Ectodermal cell (in vitro differentiated cells): ENCODE measurements at regions not wholly inside any gene's neighbourhood (a gene's known extent, or its start where the extent isn't known, plus 50 kb on each side); places are given as distances from the start of the nearest gene placed in this dataset.
"Not testable (repeated sequence)": the region's sequence is repeated elsewhere in the genome, so short reads cannot be mapped to it uniquely, and the experiment has no call there.

ENCODE experiments used
- H3K27ac ChIP-seq: 2 replicates; pipeline ENCODE4 v1.7.0; 2013; ENCODE audit warnings: mild to moderate bottlenecking, low read depth, low read length; ENCODE audit not compliant: insufficient read depth, poor library complexity, severe bottlenecking
- H3K27me3 ChIP-seq: 2 replicates; pipeline ENCODE4 v1.7.0; 2013; ENCODE audit warnings: mild to moderate bottlenecking, low read length; ENCODE audit not compliant: insufficient read depth, control insufficient read depth, poor library complexity, severe bottlenecking
- H3K36me3 ChIP-seq: one replicate; pipeline ENCODE4 v1.7.0; 2013; ENCODE audit warnings: low read length; ENCODE audit not compliant: control insufficient read depth, insufficient read depth
- H3K4me1 ChIP-seq: one replicate; pipeline ENCODE4 v1.7.0; 2013; ENCODE audit warnings: low read length; ENCODE audit not compliant: control insufficient read depth, insufficient read depth
- H3K4me3 ChIP-seq: 2 replicates; pipeline ENCODE4 v1.7.0; 2013; ENCODE audit warnings: low read depth, low read length, control low read depth; ENCODE audit not compliant: insufficient read depth
- H3K9me3 ChIP-seq: 2 replicates; pipeline ENCODE4 v1.7.0; 2013; ENCODE audit warnings: mild to moderate bottlenecking, low read length, moderate library complexity; ENCODE audit not compliant: control insufficient read depth
- WGBS, 2 experiments: methylation state at CpG; one replicate each; pipeline ENCODE4 v1.1.7; 2013; ENCODE audit warnings: missing lambda C conversion rate in 2 of 2; 5-methylcytosine and 5-hydroxymethylcytosine counted together

DNA sequence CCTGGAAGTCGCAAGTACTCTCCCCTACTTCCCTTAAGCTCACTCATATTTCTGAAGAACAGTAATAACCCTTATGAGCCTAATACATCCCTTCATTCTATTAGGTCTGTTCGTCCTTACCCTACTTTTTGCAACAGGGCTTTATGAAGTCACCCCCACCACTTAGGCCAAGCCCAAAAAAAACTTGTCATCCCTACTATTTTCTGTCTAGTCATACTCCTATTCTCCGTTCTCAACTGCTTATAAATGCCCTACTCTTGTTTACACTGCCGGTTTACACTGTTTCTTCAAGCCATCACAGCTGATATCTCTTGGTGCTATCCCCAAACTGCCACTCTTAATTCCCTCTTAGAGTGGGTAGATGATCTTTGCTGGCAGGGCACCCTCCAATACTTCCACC, 458.2 kb upstream of the GRM7 start:
- WGBS, 2 experiments, result 85 to 100% methylated on average over 1 to 2 of the region's 4 CpGs
- not testable (repeated sequence) for H3K9me3 ChIP-seq, H3K36me3 ChIP-seq, H3K4me3 ChIP-seq, H3K27ac ChIP-seq, H3K4me1 ChIP-seq, H3K27me3 ChIP-seq

DNA sequence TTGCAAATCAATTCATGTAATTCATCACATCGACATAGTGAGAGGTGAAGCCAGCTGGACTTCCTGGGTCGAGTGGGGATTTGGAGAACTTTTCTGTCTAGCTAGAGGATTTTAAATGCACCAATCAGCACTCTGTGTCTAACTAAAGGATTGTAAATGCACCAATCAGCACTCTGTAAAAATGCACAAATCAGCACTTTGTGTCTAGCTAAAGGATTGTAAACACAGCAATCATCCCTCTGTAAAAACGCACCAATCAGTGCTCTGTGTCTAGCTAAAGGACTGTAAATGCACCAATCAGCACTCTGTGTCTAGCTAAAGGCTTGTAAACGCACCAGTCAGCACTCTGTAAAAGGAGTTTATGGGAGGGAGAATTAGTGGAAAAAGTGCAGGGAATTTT, 454.0 kb upstream of the GRM7 start:
- not testable (repeated sequence) for H3K9me3 ChIP-seq, H3K27me3 ChIP-seq, H3K36me3 ChIP-seq, H3K27ac ChIP-seq, H3K4me3 ChIP-seq, H3K4me1 ChIP-seq
- WGBS, 2 experiments, result 91 to 97% methylated on average over 4 of the region's 4 CpGs

GRCh38 chr3:6416049-6416661, 444.8 kb upstream of the GRM7 start:
- Histone ChIP-seq H3K4me1 (no peaks in the 10 kb centered on the region), H3K9me3 (no peaks in the 10 kb centered on the region), H3K36me3 (no peaks in the 10 kb centered on the region), H3K27me3 (no peaks in the 10 kb centered on the region), H3K27ac (no peak overlapping the region), H3K4me3 (no peak overlapping the region)
- WGBS, 2 experiments, result 94 to 95% methylated on average over 4 of the region's 4 CpGs

DNA sequence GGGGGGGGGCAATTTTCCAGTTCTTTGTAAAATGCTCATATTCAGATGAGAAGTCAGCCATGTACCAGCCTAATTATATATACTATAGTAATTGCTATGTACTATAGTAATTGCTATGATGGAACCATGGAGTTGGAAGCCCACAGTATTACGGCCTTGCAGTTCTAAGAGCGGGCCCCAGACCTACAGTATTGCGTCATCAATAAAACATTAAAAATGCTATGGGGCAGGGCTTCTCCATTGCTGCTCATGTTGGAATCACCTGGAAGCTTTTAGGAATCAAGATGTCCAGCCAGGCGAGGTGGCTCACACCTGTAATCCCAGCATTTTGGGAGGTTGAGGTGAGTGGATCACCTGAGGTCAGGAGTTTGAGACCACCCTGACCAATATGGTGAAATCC, 443.7 kb upstream of the GRM7 start:
- no peaks in the 10 kb centered on the region for H3K4me1 ChIP-seq
- H3K4me3 ChIP-seq, result no peak overlapping the region
- no peaks in the 10 kb centered on the region for H3K9me3 ChIP-seq
- 91% methylated on average over 4 of the region's 4 CpGs for WGBS, 2 experiments
- H3K27ac ChIP-seq, result no peak overlapping the region
- H3K27me3 ChIP-seq, result no peaks in the 10 kb centered on the region
- no peaks in the 10 kb centered on the region for H3K36me3 ChIP-seq

- H3K9me3 ChIP-seq, result no peaks in the 10 kb centered on the region
- H3K4me3 ChIP-seq, result no peak overlapping the region
- H3K36me3 ChIP-seq, result no peaks in the 10 kb centered on the region
- no peaks in the 10 kb centered on the region for H3K27me3 ChIP-seq
- no peaks in the 10 kb centered on the region for H3K4me1 ChIP-seq
- 92 to 94% methylated on average over 1 of the region's 1 CpG for WGBS, 2 experiments
- H3K27ac ChIP-seq, result no peak overlapping the region
These were observed 442.4 kb upstream of the GRM7 start for GRCh38 chr3:6418485-6418884.

DNA sequence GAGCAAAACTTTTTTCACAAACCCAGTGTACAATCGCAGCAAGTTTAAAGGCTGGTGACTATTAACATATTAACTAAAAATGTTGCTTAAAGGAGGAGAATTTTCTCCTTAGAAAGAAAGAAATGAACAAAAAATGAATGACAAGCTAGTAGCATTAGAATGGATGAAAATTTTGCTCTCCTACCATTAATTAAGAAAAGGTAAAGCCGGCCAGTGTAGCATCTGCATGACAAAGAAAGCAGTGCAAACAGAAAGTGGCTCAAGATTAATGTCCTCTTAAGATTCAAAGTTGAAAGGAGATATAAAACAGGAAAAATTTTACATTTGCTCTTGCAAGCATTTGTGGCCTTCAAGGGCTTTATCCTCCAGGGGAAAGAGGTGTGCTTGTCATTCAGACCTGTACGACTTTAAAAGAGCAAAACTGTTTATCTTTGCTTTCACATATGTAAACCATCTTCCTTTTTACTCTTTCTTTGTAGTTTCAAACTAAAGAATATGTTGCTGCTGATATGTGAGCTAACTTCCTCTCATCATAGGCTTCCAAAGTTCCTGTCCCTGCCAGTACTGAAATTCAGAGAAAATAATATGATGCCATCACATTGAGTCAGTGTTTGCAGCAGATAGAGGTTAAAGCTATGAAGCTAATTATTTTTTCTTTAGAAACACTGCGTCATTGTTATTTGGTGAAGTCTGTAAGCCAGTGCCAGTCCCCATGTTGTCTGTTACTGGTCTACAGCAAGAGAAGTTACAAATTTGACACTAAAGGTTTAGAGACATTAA, 439.1 kb upstream of the GRM7 start:
- H3K27ac ChIP-seq, result no peak overlapping the region
- H3K9me3 ChIP-seq, result peaks cover 2% of the 10 kb centered on the region
- no peak overlapping the region for H3K4me3 ChIP-seq
- no peaks in the 10 kb centered on the region for H3K27me3 ChIP-seq
- WGBS, 2 experiments, result 57 to 74% methylated on average over 3 to 4 of the region's 4 CpGs
- H3K36me3 ChIP-seq, result no peaks in the 10 kb centered on the region
- no peaks in the 10 kb centered on the region for H3K4me1 ChIP-seq

GRCh38 chr3:6425289-6425820, 435.6 kb upstream of the GRM7 start:
- Histone ChIP-seq H3K27me3 (no peaks in the 10 kb centered on the region), H3K9me3 (peaks cover 2% of the 10 kb centered on the region), H3K27ac (no peak overlapping the region), H3K4me1 (no peaks in the 10 kb centered on the region), H3K4me3 (no peak overlapping the region), H3K36me3 (no peaks in the 10 kb centered on the region)
- 90% methylated on average over 6 of the region's 6 CpGs for WGBS, 2 experiments

DNA sequence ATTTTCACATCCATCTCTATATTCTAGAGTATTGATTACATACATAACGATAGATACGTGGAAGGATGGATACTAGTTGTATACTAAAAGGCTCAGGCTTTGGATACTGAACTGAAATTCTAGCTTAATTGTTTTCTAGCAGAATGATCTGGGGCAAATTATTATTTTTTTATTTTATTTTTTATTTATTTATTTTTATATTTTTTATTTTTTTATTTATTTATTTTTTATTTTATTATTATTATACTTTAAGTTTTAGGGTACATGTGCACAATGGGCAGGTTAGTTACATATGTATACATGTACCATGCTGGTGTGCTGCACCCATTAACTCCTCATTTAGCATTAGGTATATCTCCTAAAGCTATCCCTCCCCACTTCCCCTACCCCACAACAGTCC, 432.6 kb upstream of the GRM7 start:
- not testable (repeated sequence) for H3K4me1 ChIP-seq, H3K36me3 ChIP-seq, H3K27ac ChIP-seq, H3K4me3 ChIP-seq, H3K9me3 ChIP-seq, H3K27me3 ChIP-seq
- 92% methylated on average over 2 of the region's 2 CpGs; no CpG with 5 or more reads in 1 of the 2 experiments for WGBS, 2 experiments

GRCh38 chr3:6435951-6436350, 425.0 kb upstream of the GRM7 start:
- Histone ChIP-seq H3K27ac (no peak overlapping the region), H3K4me1 (no peaks in the 10 kb centered on the region), H3K4me3 (no peak overlapping the region), H3K9me3 (no peaks in the 10 kb centered on the region), H3K36me3 (no peaks in the 10 kb centered on the region), H3K27me3 (no peaks in the 10 kb centered on the region)
- 100% methylated on average over 1 of the region's 1 CpG; no CpG with 5 or more reads in 1 of the 2 experiments for WGBS, 2 experiments

- no peak overlapping the region for H3K27ac ChIP-seq
- no peaks in the 10 kb centered on the region for H3K27me3 ChIP-seq
- H3K4me1 ChIP-seq, result no peaks in the 10 kb centered on the region
- H3K4me3 ChIP-seq, result no peak overlapping the region
- WGBS, 2 experiments, result 93 to 95% methylated on average over 2 to 3 of the region's 3 CpGs
- no peaks in the 10 kb centered on the region for H3K9me3 ChIP-seq
- no peaks in the 10 kb centered on the region for H3K36me3 ChIP-seq
These were observed 423.3 kb upstream of the GRM7 start for GRCh38 chr3:6437631-6438030.
